ENCODE measurements at regions not wholly inside any gene's neighbourhood (a gene's known extent, or its start where the extent isn't known, plus 50 kb on each side); places are given as distances from the start of the nearest gene placed in this dataset.
A peak's percentile ranks its signal among the peaks of the same experiment; 100 is the strongest.
"Not testable (repeated sequence)": the region's sequence is repeated elsewhere in the genome, so short reads cannot be mapped to it uniquely, and the experiment has no call there.

GRCh38 chr3:72660270-72661114 is 187.8 kb downstream of the SHQ1 start:
- no peak for DNase-seq (ENCODE audit: low read depth in 2 of 2)

GRCh38 chr3:72659596-72659995 is 188.6 kb downstream of the SHQ1 start:
- DNase-seq (ENCODE audit: low read depth in 2 of 2): no peak

GRCh38 chr3:72659188-72659587 is 189.1 kb downstream of the SHQ1 start:
- DNase-seq (ENCODE audit: low read depth in 2 of 2): no peak

GRCh38 chr3:72658466-72659100 is 189.7 kb downstream of the SHQ1 start:
- DNase-seq (ENCODE audit: low read depth in 2 of 2): no peak

- peak; percentile 10 to 15 for DNase-seq (ENCODE audit: low read depth in 2 of 2)
These were observed 190.6 kb downstream of the SHQ1 start for GRCh38 chr3:72657666-72658065.

- no peak for DNase-seq (ENCODE audit: low read depth in 2 of 2)
These were observed 192.5 kb downstream of the SHQ1 start for GRCh38 chr3:72655723-72656122.

GRCh38 chr3:72655131-72655551 is 193.1 kb downstream of the SHQ1 start:
- DNase-seq (ENCODE audit: low read depth in 2 of 2): no peak

GRCh38 chr3:72652395-72652794 is 195.8 kb downstream of the SHQ1 start:
- no peak for DNase-seq (ENCODE audit: low read depth in 2 of 2)

- no peak for DNase-seq (ENCODE audit: low read depth in 2 of 2)
These were observed 196.7 kb downstream of the SHQ1 start for GRCh38 chr3:72651498-72651897.

GRCh38 chr3:72646263-72646662 is 202.0 kb downstream of the SHQ1 start:
- no peak for DNase-seq (ENCODE audit: low read depth in 2 of 2)

GRCh38 chr3:72643635-72644034 is 204.6 kb downstream of the SHQ1 start:
- DNase-seq (ENCODE audit: low read depth in 2 of 2): not testable (repeated sequence)

GRCh38 chr3:72641684-72642083 is 206.6 kb downstream of the SHQ1 start:
- DNase-seq (ENCODE audit: low read depth in 2 of 2): no peak

GRCh38 chr3:72641072-72641471 is 207.2 kb downstream of the SHQ1 start:
- DNase-seq (ENCODE audit: low read depth in 2 of 2): no peak

GRCh38 chr3:72636969-72637597 is 211.2 kb downstream of the SHQ1 start:
- DNase-seq (ENCODE audit: low read depth in 2 of 2): no peak

GRCh38 chr3:72635551-72635950 is 212.7 kb downstream of the SHQ1 start:
- no peak for DNase-seq (ENCODE audit: low read depth in 2 of 2)

GRCh38 chr3:72634128-72634527 is 214.1 kb downstream of the SHQ1 start:
- DNase-seq (ENCODE audit: low read depth in 2 of 2): no peak

GRCh38 chr3:72633534-72633933 is 214.7 kb downstream of the SHQ1 start:
- DNase-seq (ENCODE audit: low read depth in 2 of 2): no peak

GRCh38 chr3:72633121-72633520 is 215.1 kb downstream of the SHQ1 start:
- DNase-seq (ENCODE audit: low read depth in 2 of 2): no peak

GRCh38 chr3:72632129-72632528 is 216.1 kb downstream of the SHQ1 start:
- DNase-seq (ENCODE audit: low read depth in 2 of 2): no peak

- DNase-seq (ENCODE audit: low read depth in 2 of 2): no peak
These were observed 217.3 kb downstream of the SHQ1 start for GRCh38 chr3:72630969-72631344.

GRCh38 chr3:72630327-72630968 is 217.8 kb downstream of the SHQ1 start:
- no peak for DNase-seq (ENCODE audit: low read depth in 2 of 2)

GRCh38 chr3:72629191-72629631 is 219.0 kb downstream of the SHQ1 start:
- DNase-seq (ENCODE audit: low read depth in 2 of 2): no peak

Data from stimulated activated CD8-positive, alpha-beta memory T cell treated with anti-CD3 and anti-CD28 coated beads, Interleukin-7, amount 100 ng/mL, for 4 hours (primary cell).